ENCODE measurements at regions not wholly inside any gene's neighbourhood (a gene's known extent, or its start where the extent isn't known, plus 50 kb on each side); places are given as distances from the start of the nearest gene placed in this dataset.
"Not testable (repeated sequence)": the region's sequence is repeated elsewhere in the genome, so short reads cannot be mapped to it uniquely, and the experiment has no call there.

DNA sequence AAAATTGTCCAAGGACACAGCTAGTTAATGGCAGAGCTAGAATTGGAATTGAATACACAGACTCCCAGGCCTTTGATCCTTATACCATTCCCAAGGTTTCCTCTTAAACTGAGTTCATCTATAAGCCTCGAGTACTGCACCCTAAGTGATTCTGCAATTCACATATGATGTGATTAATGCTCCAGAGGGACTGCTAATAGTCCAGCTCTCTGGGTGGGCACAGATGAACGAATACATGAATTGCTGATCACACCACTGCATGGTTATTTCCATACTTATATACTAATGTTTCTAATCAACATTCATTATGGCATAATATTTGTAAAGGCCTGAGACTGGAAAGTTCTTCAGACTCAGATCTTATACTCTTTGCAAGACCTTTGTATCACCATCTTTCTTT, 101.8 kb downstream of the NUFIP1 start:
- no peak for DNase-seq

DNA sequence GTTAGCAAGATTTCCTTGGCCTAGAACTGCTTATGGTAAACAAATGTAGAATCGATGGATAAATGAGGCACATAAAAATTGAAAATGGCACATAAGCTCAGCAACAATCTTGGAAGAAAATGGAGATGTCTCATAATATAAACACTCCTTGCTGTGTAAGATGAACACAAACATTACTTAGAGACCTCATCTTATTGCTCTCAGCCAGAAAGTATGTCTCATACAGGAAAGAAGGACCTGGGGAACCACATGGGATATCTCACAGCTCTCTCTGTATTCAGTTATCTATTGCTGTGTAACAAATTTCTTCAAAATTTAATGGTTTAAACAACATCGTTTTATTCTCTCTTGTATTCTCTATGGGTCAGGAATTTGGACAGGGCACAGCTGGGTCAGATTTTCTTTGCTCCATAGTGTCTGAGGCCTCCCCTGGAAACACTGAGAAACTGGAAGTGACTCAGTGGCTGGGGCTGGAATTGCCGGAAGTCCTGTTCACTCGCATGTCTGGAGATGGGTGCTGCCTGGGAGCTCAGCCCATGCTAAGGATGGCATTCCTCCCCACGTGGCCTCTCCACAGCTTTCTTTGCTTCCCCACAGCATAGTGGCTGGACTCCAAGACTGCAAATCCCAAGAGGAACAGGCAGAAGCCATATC, 105.1 kb downstream of the NUFIP1 start:
- no peak for DNase-seq

DNA sequence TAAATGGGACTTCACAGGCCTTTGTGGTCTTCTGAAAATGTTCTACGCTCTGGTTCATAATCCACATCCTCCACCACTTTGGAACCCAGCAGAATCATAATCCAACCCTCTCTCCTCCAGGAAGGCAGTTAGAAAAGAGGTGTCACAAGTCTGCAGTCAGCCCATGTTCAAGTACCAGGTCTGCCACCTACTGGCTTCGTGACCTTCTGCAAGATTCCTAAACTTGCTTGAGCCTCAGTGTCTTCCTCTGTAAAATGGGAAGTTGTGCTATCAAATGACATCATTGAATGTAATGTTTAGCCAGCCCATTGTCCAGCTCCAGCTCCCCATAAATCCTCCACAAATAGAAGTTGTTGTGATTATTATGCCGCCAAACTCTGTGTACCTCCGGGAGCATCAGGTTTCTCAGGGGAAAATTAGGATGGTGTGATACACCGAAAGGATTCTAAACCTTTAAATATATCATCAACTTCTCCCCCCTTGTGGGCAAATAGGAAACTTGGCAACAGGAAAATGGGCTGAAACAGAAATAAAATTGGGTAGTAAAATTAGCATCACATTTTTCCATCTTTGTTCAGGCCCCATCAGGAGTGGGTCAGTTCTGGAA, 109.7 kb downstream of the NUFIP1 start:
- DNase-seq, result peak in 1 of 2 experiments; percentile 40

DNA sequence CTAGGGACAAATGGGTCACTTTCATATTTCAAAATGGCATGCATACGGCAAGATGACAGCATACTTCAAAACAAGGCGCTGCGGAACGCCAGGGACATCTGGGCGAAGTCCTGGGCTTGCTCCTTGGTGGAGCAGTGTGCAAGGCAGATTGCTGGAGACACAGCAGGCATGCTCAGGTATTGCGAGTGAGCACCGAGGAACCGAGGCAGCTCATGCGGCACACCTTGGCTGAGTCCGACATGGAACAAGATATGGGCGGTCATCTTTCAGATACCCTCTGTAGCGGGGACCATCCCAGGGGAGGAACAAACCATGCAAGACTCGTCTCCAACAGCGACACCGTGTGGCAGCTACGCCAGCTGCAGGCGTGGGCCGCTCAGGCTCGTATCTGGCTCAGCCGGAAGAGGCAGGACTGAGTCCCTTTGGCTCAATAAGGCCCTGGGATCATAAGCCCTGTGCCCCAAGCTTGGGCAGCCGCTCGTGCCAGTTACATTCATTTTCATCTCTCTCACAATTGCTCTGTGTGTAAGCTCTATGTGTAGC, 112.4 kb downstream of the NUFIP1 start:
- no peak for DNase-seq

DNA sequence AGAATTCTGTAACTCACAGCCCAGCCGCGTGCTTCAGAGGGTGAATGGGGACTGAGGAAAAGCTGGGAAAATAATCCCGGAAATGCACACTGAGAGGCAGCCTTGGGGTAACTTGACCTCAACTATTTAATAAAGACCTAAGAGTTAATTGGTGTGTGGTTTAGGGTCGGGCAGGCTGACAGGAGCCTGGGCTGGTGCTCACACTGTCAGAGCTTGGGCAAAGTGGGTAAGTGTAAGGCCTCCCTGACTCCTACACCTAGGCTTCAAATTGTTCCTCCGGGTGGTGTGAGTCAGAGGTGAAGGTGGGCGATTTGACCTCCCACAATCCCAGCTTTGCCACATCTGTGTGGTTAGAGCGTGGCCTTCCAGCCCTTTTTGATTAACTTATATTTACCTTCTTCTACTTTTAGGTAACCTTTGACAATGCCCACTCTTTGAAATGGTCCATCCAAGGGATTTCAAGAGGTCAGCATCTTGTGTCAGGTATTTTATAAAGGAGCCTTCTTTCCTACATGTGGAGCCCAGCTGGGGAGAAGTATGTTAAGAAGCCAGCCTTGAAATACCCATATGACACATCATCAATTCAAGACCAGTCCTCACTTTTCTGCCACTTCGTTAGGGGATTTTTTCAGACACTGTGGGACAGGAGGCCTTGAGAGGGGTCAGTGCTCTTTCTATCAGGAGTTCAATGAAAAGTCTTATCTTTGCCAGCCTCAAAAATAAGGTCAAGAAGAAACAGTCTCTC, 114.2 kb downstream of the NUFIP1 start:
- DNase-seq, result no peak

DNA sequence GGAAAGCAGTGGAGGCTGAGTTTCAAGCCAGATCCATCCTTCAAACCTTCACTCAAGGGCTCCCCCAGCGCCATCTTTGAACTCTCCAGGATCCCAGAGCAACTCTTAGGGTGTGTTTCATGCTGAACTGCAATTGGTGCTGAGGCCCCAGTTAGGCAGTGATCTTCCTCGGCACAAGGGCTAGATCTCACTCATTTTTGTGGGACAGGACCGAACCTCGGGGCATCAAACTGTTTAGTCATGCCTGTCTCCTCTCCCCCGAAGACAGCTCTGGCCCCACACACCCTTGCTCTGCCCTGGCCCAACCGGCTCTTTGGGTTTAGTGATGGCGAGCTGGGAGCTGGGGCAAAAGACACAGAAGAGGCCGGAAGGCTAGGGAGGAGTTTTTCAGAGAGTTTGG, 115.1 kb downstream of the NUFIP1 start:
- no peak for DNase-seq

DNA sequence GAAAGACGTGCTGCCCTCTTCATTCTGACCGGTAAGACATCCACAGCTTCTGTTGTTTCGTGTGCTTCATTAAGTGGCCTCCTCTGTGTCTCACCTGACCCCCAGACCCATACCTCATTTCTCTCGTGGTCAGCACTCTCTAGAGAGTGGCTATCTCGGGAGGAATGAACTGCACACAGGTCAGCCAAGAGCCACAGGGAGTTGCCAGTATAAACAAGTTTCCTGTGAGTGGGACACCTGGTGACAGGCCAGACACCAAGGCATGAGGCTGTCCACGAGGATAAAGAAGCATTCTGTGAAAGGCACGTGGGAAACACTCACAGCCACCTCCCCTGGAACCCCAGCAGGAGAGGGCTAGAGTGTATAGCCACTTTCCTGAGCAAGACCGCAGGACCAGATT, 115.8 kb downstream of the NUFIP1 start:
- no peak for DNase-seq

- DNase-seq, result no peak
Observed at GRCh38 chr13:44872751-44873150, 116.5 kb downstream of the NUFIP1 start.

- peak; percentile 15 to 55 for DNase-seq
Observed at GRCh38 chr13:44870456-44870929, 118.8 kb downstream of the NUFIP1 start.

DNA sequence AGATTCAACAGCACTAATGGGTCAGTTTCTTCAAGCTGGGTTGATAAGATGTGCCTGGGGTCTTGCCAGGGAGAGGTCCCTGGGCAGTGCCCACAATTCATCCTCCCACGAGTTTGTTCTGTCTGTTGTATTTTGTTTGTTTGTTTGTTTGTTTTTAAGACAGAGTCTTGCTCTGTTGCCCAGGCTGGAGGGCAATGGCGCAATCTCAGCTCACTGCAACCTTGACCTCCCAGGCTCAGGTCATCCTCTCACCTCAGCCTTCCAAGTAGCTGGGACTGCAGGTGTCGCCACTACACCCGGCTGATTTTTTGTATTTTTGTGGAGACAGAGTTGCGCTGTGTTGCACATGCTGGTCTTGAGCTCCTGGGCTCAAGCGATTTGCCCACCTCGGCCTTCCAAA, 120.1 kb downstream of the NUFIP1 start:
- no peak for DNase-seq

GRCh38 chr13:44868397-44868796, 120.9 kb downstream of the NUFIP1 start:
- no peak for DNase-seq

DNA sequence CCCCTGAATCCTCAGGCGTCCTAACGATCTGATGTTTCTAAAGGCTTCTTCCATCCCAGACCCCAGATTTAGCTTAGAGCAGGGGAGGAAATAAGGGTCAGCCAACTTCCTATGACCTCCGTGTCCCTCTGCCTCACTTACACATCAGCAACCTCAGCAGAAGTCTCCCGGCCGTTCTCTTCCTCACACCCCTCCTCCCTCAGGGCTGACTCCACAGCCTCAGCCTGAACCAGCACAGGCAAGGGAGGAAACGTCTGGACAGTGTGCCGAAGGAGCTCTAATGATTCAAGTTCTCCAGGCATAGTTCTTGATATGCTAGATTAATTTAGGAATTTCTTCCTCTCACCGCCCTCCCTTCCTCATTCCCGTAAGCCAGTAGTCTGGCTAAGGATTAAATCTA, 121.4 kb downstream of the NUFIP1 start:
- DNase-seq, result no peak

GRCh38 chr13:44866411-44866911, 122.8 kb downstream of the NUFIP1 start:
- no peak for DNase-seq

DNA sequence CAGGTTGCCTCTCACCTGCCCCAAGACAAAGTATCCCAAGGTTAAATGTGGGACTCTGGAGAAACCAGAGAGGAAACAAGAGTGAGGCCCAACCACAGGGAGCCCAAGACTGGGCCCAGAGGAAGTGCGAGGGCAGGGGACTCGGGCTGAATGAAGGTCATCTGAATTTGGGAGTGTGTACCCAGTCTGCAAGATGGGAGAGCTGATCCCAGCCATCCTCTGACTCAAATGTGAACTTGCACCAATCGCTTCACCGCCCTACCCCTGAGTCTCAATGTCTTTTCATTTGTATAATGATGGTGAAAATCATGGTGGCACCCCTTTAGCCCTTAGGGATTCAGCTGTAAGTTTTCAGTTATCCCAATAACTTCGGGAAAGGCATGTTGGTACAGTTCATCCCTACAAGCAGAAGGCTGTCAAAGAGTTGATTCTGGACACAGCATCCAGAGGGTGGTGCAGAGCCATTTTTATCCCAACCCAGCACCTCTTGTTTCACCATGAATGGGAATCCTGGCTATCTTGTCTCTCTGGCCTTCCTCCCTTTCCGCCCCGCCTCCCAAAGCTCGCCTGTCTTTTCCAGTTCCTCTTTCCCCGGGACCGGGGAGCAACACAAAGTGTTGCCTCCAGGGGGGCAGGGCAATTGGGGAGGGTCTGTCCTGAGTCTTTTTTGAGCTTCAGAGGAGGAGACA, 123.4 kb downstream of the NUFIP1 start:
- DNase-seq, result no peak

DNA sequence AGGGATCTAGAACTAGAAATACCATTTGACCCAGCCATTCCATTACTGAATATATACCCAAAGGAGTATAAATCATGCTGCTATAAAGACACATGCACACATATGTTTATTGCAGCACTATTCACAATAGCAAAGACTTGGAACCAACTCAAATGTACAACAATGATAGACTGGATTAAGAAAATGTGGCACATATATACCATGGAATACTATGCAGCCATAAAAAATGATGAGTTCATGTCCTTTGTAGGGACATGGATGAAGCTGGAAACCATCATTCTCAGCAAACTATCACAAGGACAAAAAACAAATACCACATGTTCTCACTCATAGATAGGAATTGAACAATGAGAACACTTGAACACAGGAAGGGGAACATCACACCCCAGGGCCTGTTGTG, 125.6 kb downstream of the NUFIP1 start:
- not testable (repeated sequence) for DNase-seq

- DNase-seq, result no peak
Observed at GRCh38 chr13:44860454-44860853, 128.8 kb downstream of the NUFIP1 start.

DNA sequence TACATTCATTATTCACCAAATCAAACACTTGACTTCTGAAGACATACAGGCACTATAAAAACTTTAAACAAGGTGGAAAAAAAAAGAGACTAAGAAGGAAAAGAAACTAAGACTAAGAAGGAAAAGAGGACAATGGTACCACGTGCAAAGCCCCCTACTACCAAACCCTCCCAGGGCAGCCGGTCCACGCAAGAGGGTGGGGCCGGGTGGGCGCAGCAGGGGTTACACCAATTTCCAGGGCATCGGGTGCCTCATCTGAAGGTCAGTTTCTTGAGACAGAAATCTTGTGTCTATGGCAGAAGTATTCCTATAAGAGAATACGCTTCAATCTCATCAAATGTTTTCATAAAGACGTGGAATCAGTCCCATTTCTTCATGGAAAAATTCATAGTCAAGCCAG, 131.5 kb downstream of the NUFIP1 start:
- no peak for DNase-seq

DNA sequence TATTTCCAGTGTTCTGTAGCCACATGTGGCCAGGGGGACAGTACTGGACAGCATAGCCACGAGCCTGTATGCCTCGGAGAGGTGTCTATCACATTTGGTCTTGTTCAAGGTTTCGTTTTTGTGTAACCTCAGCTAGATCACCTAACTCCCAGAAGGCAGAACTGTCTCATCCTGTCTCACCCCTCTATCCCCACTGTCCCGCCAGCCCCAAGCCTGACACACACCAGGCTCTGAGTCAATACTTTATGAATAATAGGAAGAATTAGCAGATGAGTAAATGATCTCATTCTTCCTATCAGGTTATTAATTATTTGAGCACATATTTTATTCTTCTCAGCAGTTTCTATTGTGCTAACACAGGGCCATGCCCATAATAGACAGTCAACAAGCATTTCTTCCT, 132.2 kb downstream of the NUFIP1 start:
- DNase-seq, result no peak

- no peak for DNase-seq
Observed at GRCh38 chr13:44855860-44856259, 133.4 kb downstream of the NUFIP1 start.

- DNase-seq, result peak; percentile 74 to 87
Observed at GRCh38 chr13:44854313-44855060, 134.8 kb downstream of the NUFIP1 start.

DNA sequence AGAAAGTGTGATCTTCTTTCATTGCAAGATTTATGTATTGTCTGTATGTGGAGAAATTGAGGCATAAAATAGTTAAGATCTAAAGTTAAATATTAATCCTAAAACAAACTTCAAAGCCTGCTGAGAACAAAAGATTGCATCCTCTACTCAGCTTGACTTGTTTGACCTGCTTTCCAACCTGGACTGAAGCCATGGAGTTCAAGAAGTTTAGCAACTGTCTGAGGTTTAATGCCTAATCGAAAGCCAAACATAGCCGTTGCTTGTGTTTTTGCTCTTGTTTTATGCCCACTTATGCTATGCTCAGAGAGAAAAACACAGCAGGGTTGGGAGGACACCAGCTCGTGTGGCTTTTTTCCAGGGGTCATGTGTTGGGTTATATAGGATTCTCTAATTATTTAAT, 135.6 kb downstream of the NUFIP1 start:
- DNase-seq, result no peak
